H9 (cell line): ENCODE measurements at regions not wholly inside any gene's neighbourhood (a gene's known extent, or its start where the extent isn't known, plus 50 kb on each side); places are given as distances from the start of the nearest gene placed in this dataset.

Source experiments
- DNase-seq: peaks from one replicate; pipeline ENCODE4 v3.0.0-alpha.2; 2017
- H2AFZ ChIP-seq: one replicate; pipeline ENCODE4 v1.6.1; 2013; ENCODE audit warnings: mild to moderate bottlenecking, low read length, control low read depth, moderate library complexity
- H2AK5ac ChIP-seq: 2 replicates; pipeline ENCODE4 v1.6.1; 2013; ENCODE audit warnings: low read length, control low read depth, mixed read lengths; ENCODE audit not compliant: insufficient read length
- H2BK120ac ChIP-seq: one replicate; pipeline ENCODE4 v1.6.1; 2013; ENCODE audit warnings: low read depth, mild to moderate bottlenecking, low read length, control low read depth, inconsistent platforms; ENCODE audit not compliant: poor library complexity, severe bottlenecking
- H2BK12ac ChIP-seq: 2 replicates; pipeline ENCODE4 v1.6.1; 2013; ENCODE audit warnings: low read length, control low read depth, mixed read lengths, low read depth; ENCODE audit not compliant: insufficient read length
- H2BK15ac ChIP-seq: 2 replicates; pipeline ENCODE4 v1.6.1; 2013; ENCODE audit warnings: low read depth, low read length, control low read depth
- H2BK20ac ChIP-seq: one replicate; pipeline ENCODE4 v1.6.1; 2013; ENCODE audit warnings: low read depth, mild to moderate bottlenecking, low read length, control low read depth, inconsistent platforms; ENCODE audit not compliant: poor library complexity, severe bottlenecking
- H2BK5ac ChIP-seq: 2 replicates; pipeline ENCODE4 v1.6.1; 2013; ENCODE audit warnings: low read length, control low read depth, mixed read lengths; ENCODE audit not compliant: insufficient read length
- H3K14ac ChIP-seq: 2 replicates; pipeline ENCODE4 v1.6.1; 2013; ENCODE audit warnings: low read length, control low read depth; ENCODE audit not compliant: insufficient read depth
- H3K18ac ChIP-seq: 2 replicates; pipeline ENCODE4 v1.6.1; 2013; ENCODE audit warnings: low read depth, mild to moderate bottlenecking, mixed read lengths, low read length, control low read depth; ENCODE audit not compliant: insufficient read length
- H3K23ac ChIP-seq: 2 replicates; pipeline ENCODE4 v1.6.1; 2013; ENCODE audit warnings: low read length, control low read depth, mixed read lengths, low read depth; ENCODE audit not compliant: insufficient read length
- H3K23me2 ChIP-seq: 2 replicates; pipeline ENCODE4 v1.6.1; 2013; ENCODE audit warnings: low read depth, mild to moderate bottlenecking, mixed read lengths, low read length, control low read depth; ENCODE audit not compliant: insufficient read length, poor library complexity, severe bottlenecking
- H3K27ac ChIP-seq: 2 replicates; pipeline ENCODE4 v1.5.1; 2013; ENCODE audit warnings: low read length, control low read depth, mixed read lengths, low read depth; ENCODE audit not compliant: insufficient read length
- H3K27me3 ChIP-seq: 2 replicates; pipeline ENCODE4 v1.6.1; 2013; ENCODE audit warnings: low read length, control low read depth, inconsistent platforms; ENCODE audit not compliant: insufficient read depth
- H3K4ac ChIP-seq: 2 replicates; pipeline ENCODE4 v1.6.1; 2013; ENCODE audit warnings: low read depth, mild to moderate bottlenecking, control low read depth, inconsistent platforms, low read length, moderate library complexity
- H3K4me1 ChIP-seq: 2 replicates; pipeline ENCODE4 v1.6.1; 2013; ENCODE audit warnings: low read length, control low read depth, inconsistent platforms; ENCODE audit not compliant: insufficient read depth
- H3K4me2 ChIP-seq: 2 replicates; pipeline ENCODE4 v1.6.1; 2013; ENCODE audit warnings: low read length, control low read depth, mixed read lengths; ENCODE audit not compliant: insufficient read length, insufficient read depth
- H3K56ac ChIP-seq: 2 replicates; pipeline ENCODE4 v1.6.1; 2013; ENCODE audit warnings: low read depth, mild to moderate bottlenecking, mixed read lengths, low read length, control low read depth; ENCODE audit not compliant: insufficient read length
- H3K79me1 ChIP-seq: 2 replicates; pipeline ENCODE4 v1.6.1; 2013; ENCODE audit warnings: low read depth, mild to moderate bottlenecking, moderate library complexity, low read length, control low read depth, inconsistent platforms; ENCODE audit not compliant: insufficient read depth, poor library complexity, severe bottlenecking
- H3K79me2 ChIP-seq: 2 replicates; pipeline ENCODE4 v1.6.1; 2013; ENCODE audit warnings: low read length, control low read depth, inconsistent platforms; ENCODE audit not compliant: insufficient read depth
- H3K9ac ChIP-seq: 2 replicates; pipeline ENCODE4 v1.6.1; 2013; ENCODE audit warnings: low read length, control low read depth, mixed read lengths; ENCODE audit not compliant: insufficient read length; ENCODE audit errors: extremely low read depth
- H3K9me3 ChIP-seq: one replicate; pipeline ENCODE4 v1.6.1; 2013; ENCODE audit warnings: low read depth, low read length, inconsistent platforms; ENCODE audit not compliant: control insufficient read depth
- H3T11ph ChIP-seq: one replicate; pipeline ENCODE4 v1.6.1; 2013; ENCODE audit warnings: mild to moderate bottlenecking, low read length, control low read depth, inconsistent platforms
- H4K20me1 ChIP-seq: one replicate; pipeline ENCODE4 v1.6.1; 2013; ENCODE audit not compliant: control insufficient read depth, insufficient read length, insufficient read depth
- H4K5ac ChIP-seq: 2 replicates; pipeline ENCODE4 v1.6.1; 2013; ENCODE audit warnings: low read depth, mild to moderate bottlenecking, mixed read lengths, low read length, control low read depth; ENCODE audit not compliant: insufficient read length
- H4K8ac ChIP-seq: replicated peaks from 2 replicates; pipeline ENCODE4 v1.6.1; 2013; ENCODE audit warnings: low read length, control low read depth, mixed read lengths, low read depth; ENCODE audit not compliant: insufficient read length
- H4K91ac ChIP-seq: 2 replicates; pipeline ENCODE4 v1.6.1; 2013; ENCODE audit warnings: low read depth, mild to moderate bottlenecking, moderate library complexity, mixed read lengths, low read length, control low read depth; ENCODE audit not compliant: insufficient read length
- H3K27ac Mint-ChIP-seq, 3 experiments: 2 replicates in 2 of 3; 3 replicates in 1 of 3; pipeline ENCODE4 v1.8.0; 2020 to 2021; ENCODE audit warnings: mixed read lengths in 3 of 3, mild to moderate bottlenecking in 1 of 3, moderate library complexity in 1 of 3
- H3K27me3 Mint-ChIP-seq: 2 replicates; pipeline ENCODE4 v1.8.0; 2021; ENCODE audit warnings: low read depth, mild to moderate bottlenecking, moderate library complexity, mixed read lengths
- H3K36me3 Mint-ChIP-seq, 3 experiments: 2 replicates in 2 of 3; 3 replicates in 1 of 3; pipeline ENCODE4 v1.8.0; 2020 to 2021; ENCODE audit warnings: low read depth in 3 of 3, mixed read lengths in 3 of 3; ENCODE audit not compliant: insufficient read depth in 1 of 3
- H3K4me1 Mint-ChIP-seq, 2 experiments: 2 replicates each; pipeline ENCODE4 v1.8.0; 2020; ENCODE audit warnings: mixed read lengths in 2 of 2
- H3K4me3 Mint-ChIP-seq, 2 experiments: 2 replicates in 1 of 2; 3 replicates in 1 of 2; pipeline ENCODE4 v1.8.0; 2020 to 2021; ENCODE audit warnings: mild to moderate bottlenecking in 2 of 2, mixed read lengths in 2 of 2, moderate library complexity in 1 of 2
- H3K9me3 Mint-ChIP-seq, 2 experiments: 2 replicates in 1 of 2; 3 replicates in 1 of 2; pipeline ENCODE4 v1.8.0; 2020; ENCODE audit warnings: mild to moderate bottlenecking in 2 of 2, mixed read lengths in 2 of 2, moderate library complexity in 1 of 2
- CTCF ChIP-seq: fragments of 200-600 bp; sonication (generic); conservative IDR thresholded peaks from 3 replicates; pipeline ENCODE4 v1.8.0; 2021; ENCODE audit warnings: antibody characterized with exemption, mild to moderate bottlenecking
- WGBS: extraction: QIAGEN DNeasy Blood & Tissue Kit; methylation state at CpG from one replicate; pipeline ENCODE4 v1.1.7; 2013; ENCODE audit warnings: missing lambda C conversion rate, low lambda C conversion rate, mixed read lengths; ENCODE audit not compliant: insufficient read length; ENCODE audit errors: extremely low coverage; 5-methylcytosine and 5-hydroxymethylcytosine counted together

GRCh38 chr4:100061835-100062234, 111.8 kb upstream of the H2AZ1 start:
- Histone ChIP-seq H3K9me3 (no peaks in the 10 kb centered on the region), H3K79me1 (no peaks in the 10 kb centered on the region), H4K8ac (no peak overlapping the region), H4K91ac (no peak overlapping the region), H2AFZ (no peak overlapping the region), H3K79me2 (no peaks in the 10 kb centered on the region), H3K27me3 (no peaks in the 10 kb centered on the region), H3K4ac (no peak overlapping the region), H2BK15ac (no peak overlapping the region), H2BK12ac (no peak overlapping the region), H3K14ac (no peak overlapping the region), H3T11ph (no peak overlapping the region), H3K56ac (no peak overlapping the region), H2BK120ac (no peak overlapping the region), H3K23me2 (no peaks in the 10 kb centered on the region), H3K27ac (no peak overlapping the region), H3K18ac (no peak overlapping the region), H3K4me2 (no peak overlapping the region), H4K5ac (no peak overlapping the region), H3K4me1 (0 out of 2 replicates have a peak, but pooled peaks cover 4% of the 10 kb centered on the region), H2AK5ac (no peak overlapping the region), H4K20me1 (no peaks in the 10 kb centered on the region), H2BK20ac (no peak overlapping the region), H3K23ac (no peak overlapping the region), H3K9ac (no peak overlapping the region), H2BK5ac (no peak overlapping the region)
- H3K27me3 Mint-ChIP-seq = no peaks in the 10 kb centered on the region; the same call in 1 of the 2 replicates
- peaks cover 9 to 10% of the 10 kb centered on the region in 2 experiments for H3K4me1 Mint-ChIP-seq
- peak overlapping the region in 1 of 3 experiments; percentile 12; a peak in 1 of 7 replicates for H3K27ac Mint-ChIP-seq
- H3K9me3 Mint-ChIP-seq = no peaks in the 10 kb centered on the region
- WGBS = no CpG with 5 or more reads among the region's 2 CpGs
- no peak overlapping the region for H3K4me3 Mint-ChIP-seq
- no peak for TF ChIP-seq CTCF
- no peaks in the 10 kb centered on the region for H3K36me3 Mint-ChIP-seq
- DNase-seq = no peak
